GM10266 (cell line): ENCODE measurements at regions not wholly inside any gene's neighbourhood (a gene's known extent, or its start where the extent isn't known, plus 50 kb on each side); places are given as distances from the start of the nearest gene placed in this dataset.

Experiments
- DNase-seq: peaks from one replicate; pipeline ENCODE4 v3.0.0; 2012; ENCODE audit errors: extremely low spot score
- TF ChIP-seq, protein P1 (sequence below): IDR thresholded peaks from 2 replicates; pipeline ENCODE4 v1.5.1; 2012; ENCODE audit warnings: mild to moderate bottlenecking, low read depth; ENCODE audit not compliant: control insufficient read depth, insufficient read depth; ENCODE audit errors: missing control alignments

DNA sequence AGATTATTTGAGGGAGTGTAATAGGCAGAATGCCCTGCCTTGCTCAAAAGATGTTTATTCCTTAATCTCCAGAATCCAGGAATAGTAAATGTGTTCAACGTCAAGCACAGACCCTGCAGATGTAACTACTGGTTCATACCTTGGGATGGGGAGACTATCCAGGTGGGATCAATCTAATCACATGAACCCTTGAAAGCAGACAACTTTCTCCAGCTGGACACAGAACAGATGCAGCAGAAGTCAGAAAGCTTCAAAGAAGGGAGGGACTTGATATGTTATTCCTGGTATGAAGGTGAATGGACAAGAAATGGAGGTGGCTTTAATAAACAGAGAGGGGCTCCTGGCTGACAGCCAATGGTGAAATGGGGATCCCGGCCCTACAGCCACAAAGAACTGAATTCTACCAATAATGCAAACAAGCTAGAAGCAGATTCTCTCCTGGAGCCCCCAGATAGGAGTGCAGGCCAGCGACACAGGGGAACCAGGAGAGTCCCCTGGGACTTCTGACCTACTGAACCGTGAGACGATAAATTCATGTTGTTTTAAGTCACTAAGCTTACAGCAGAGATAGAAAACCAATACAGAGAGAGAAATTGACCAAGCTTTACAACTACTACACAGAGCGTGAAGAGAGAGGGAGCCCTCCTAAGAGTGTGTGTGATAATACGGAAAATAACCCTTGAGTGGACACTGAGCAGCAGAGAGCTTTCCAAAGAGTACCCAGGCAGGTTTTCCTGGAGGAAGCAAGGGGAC is 133.5 kb upstream of the TMEM132C start:
- TF ChIP-seq, protein P1, sequence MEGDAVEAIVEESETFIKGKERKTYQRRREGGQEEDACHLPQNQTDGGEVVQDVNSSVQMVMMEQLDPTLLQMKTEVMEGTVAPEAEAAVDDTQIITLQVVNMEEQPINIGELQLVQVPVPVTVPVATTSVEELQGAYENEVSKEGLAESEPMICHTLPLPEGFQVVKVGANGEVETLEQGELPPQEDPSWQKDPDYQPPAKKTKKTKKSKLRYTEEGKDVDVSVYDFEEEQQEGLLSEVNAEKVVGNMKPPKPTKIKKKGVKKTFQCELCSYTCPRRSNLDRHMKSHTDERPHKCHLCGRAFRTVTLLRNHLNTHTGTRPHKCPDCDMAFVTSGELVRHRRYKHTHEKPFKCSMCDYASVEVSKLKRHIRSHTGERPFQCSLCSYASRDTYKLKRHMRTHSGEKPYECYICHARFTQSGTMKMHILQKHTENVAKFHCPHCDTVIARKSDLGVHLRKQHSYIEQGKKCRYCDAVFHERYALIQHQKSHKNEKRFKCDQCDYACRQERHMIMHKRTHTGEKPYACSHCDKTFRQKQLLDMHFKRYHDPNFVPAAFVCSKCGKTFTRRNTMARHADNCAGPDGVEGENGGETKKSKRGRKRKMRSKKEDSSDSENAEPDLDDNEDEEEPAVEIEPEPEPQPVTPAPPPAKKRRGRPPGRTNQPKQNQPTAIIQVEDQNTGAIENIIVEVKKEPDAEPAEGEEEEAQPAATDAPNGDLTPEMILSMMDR, result no peak
- DNase-seq, result no peak

DNA sequence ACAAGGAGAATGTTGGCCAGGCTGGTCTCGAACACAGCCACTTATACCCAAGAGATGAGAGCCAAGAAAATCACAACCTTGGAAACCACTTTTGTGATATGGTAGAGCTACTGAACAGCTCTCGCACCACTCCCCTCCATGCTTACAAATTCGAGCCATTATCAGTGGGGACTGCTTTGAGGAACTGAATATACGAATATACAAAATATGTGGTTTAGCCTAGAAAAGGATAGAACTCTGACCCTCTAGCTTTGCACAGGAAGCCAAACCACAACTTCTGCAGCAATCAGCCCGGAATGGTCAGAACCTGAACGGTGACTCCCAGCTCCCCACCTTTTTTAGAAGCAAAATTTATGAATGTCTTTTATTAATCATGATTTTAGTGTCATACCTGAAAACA is 129.8 kb upstream of the TMEM132C start:
- TF ChIP-seq, protein P1, result no peak
- DNase-seq, result no peak

DNA sequence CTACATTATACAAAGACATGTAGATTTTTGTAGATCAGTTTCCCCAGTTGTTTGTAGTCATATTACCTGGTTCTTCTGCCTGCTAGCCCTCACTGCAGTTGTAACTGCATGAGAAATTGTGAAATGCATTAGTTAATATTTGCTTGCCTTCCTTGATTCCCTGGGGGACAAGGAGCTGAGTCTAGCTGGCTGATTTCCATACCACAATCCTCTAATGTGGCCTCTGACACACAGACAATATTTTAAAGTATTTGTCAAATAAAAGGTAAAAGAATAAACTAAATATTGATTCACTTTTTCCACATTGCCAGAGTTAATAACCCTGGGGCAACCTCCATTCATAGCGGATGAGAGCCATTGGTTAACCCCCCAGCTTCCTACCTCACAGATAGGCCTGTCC is 128.8 kb upstream of the TMEM132C start:
- TF ChIP-seq, protein P1, result no peak
- DNase-seq, result no peak

DNA sequence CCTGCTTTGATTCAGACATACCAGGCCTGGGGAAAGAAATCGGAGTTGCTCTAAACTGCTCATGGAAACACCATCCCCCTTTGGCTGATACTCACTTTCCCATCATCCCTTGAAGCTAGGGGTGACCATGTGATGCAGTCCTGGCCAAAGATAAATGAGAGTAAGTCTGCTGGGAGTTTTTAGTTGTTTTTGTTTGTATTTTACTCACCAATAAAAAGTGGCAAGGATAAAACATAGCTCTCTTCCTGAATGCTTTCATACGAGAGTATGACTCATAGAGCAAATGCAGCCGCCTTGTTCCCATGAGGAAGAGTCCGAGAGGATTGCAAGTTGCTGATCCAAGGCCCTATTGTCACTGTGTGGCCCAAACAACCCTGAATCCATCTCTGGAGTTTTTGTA is 126.4 kb upstream of the TMEM132C start:
- TF ChIP-seq, protein P1, result no peak
- DNase-seq, result no peak

DNA sequence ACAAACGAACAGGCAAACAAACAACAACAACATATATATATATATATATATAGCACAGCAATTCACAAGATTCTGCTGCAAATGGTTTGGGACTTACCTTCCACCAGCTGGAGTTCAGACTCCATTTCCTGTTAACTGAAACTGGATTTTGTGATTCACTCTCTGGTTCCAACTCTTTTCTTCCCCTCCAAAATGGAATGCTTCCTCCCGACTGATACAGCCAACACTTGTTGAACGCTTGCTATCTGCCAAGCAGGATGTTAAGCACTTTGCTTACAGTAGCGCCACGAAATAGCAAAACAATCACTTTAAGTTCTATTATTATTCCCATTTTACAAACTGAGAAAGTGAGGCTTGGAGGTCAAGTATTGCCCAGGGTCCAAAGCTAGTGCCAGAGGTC is 116.0 kb upstream of the TMEM132C start:
- TF ChIP-seq, protein P1, result no peak
- DNase-seq, result no peak

DNA sequence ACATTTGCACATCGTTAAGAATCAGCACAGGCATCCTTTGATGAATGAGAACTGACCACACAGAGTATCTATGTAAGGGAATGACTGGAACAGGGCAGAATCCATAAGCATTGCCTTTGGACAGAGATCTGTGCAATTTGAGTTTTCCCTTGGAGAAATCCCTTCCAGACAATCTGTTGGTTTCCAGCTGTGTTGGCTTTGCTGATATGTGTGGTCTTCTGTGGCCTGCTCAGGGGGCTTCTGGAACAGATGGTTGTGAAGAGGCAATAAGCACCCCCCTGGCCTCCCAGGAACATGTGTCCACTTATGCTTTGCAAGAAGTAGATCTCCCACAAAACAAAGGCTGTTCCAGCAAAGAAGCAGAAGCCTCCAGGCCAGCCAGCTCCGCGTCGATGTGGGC is 111.4 kb upstream of the TMEM132C start:
- TF ChIP-seq, protein P1, result no peak
- DNase-seq, result no peak

DNA sequence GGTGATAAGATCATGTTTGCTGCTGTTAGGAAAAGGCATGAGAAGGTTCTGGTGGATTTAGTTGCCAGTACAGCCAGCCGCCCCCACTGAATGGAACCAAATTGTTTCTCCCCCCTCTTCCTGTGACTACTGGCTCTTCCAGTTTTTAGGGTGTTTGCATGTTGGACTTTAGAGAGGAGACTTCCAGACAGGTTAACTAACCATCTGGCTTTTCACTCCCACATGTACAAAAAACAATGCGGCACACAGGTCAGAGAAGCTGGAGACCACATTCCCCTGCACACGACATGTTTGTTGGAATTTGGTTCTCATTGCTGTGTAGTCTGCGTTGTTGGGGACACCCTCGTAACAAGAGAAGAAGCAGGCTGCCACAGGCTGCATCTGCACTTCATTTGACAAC is 103.9 kb upstream of the TMEM132C start:
- no peak for DNase-seq
- TF ChIP-seq, protein P1, result no peak
